Caki2 (cell line): ENCODE measurements at regions not wholly inside any gene's neighbourhood (a gene's known extent, or its start where the extent isn't known, plus 50 kb on each side); places are given as distances from the start of the nearest gene placed in this dataset.
A peak's percentile ranks its signal among the peaks of the same experiment; 100 is the strongest.
"Not testable (repeated sequence)": the region's sequence is repeated elsewhere in the genome, so short reads cannot be mapped to it uniquely, and the experiment has no call there.

Experiments used
- DNase-seq: peaks from one replicate; pipeline ENCODE4 v3.0.0-alpha.2; 2015; ENCODE audit warnings: low read depth
- in situ Hi-C: cut with HindIII; loops from 2 replicates; pipeline ENCODE4 v1.10.0; 2016; ENCODE audit warnings: low sequenced_read_pairs, low pct_unique_long_range_greater_than_20kb, mixed read lengths

GRCh38 chr6:145069966-145070365 is 665.4 kb downstream of the EPM2A start:
- no peak for DNase-seq
- in situ Hi-C loops, result no loop called here

- in situ Hi-C loops, result no loop called here
- no peak for DNase-seq
Measured at GRCh38 chr6:145070791-145071190, 664.5 kb downstream of the EPM2A start.

- in situ Hi-C loops, result no loop called here
- peak; percentile 15 for DNase-seq
Measured at GRCh38 chr6:145071836-145072235, 663.5 kb downstream of the EPM2A start.

GRCh38 chr6:145073811-145074210 is 661.5 kb downstream of the EPM2A start:
- no peak for DNase-seq

GRCh38 chr6:145074805-145075204 is 660.5 kb downstream of the EPM2A start:
- in situ Hi-C loops, result no loop called here
- DNase-seq, result no peak

More at GRCh38 chr6:145073811-145074210, 661.5 kb downstream of the EPM2A start:
- in situ Hi-C loops, result no loop called here

- no peak for DNase-seq
- in situ Hi-C loops, result no loop called here
Measured at GRCh38 chr6:145075425-145075824, 659.9 kb downstream of the EPM2A start.

GRCh38 chr6:145076115-145076841 is 659.0 kb downstream of the EPM2A start:
- DNase-seq, result no peak
- in situ Hi-C loops, result no loop called here

- no peak for DNase-seq
- in situ Hi-C loops, result no loop called here
Measured at GRCh38 chr6:145077382-145077781, 657.9 kb downstream of the EPM2A start.

GRCh38 chr6:145080651-145081050 is 654.7 kb downstream of the EPM2A start:
- in situ Hi-C loops, result no loop called here
- no peak for DNase-seq

- in situ Hi-C loops, result no loop called here
- no peak for DNase-seq
Measured at GRCh38 chr6:145081677-145082076, 653.6 kb downstream of the EPM2A start.

- no peak for DNase-seq
- in situ Hi-C loops, result no loop called here
Measured at GRCh38 chr6:145082359-145082758, 653.0 kb downstream of the EPM2A start.

GRCh38 chr6:145086197-145086596 is 649.1 kb downstream of the EPM2A start:
- in situ Hi-C loops, result no loop called here
- DNase-seq, result peak; percentile 9

GRCh38 chr6:145087034-145087433 is 648.3 kb downstream of the EPM2A start:
- in situ Hi-C loops, result no loop called here
- DNase-seq, result no peak

- DNase-seq, result no peak
- in situ Hi-C loops, result no loop called here
Measured at GRCh38 chr6:145090801-145091585, 644.3 kb downstream of the EPM2A start.

- in situ Hi-C loops, result no loop called here
- no peak for DNase-seq
Measured at GRCh38 chr6:145091586-145092142, 643.7 kb downstream of the EPM2A start.

GRCh38 chr6:145092554-145092953 is 642.8 kb downstream of the EPM2A start:
- in situ Hi-C loops, result no loop called here

GRCh38 chr6:145093226-145093625 is 642.1 kb downstream of the EPM2A start:
- no peak for DNase-seq
- in situ Hi-C loops, result no loop called here

More at GRCh38 chr6:145092554-145092953, 642.8 kb downstream of the EPM2A start:
- DNase-seq, result no peak

GRCh38 chr6:145096846-145097245 is 638.5 kb downstream of the EPM2A start:
- in situ Hi-C loops, result no loop called here
- DNase-seq, result no peak

GRCh38 chr6:145098127-145098526 is 637.2 kb downstream of the EPM2A start:
- in situ Hi-C loops, DNase-seq: not testable (repeated sequence)
